BE2C (cell line): ENCODE measurements at regions not wholly inside any gene's neighbourhood (a gene's known extent, or its start where the extent isn't known, plus 50 kb on each side); places are given as distances from the start of the nearest gene placed in this dataset.

Experiments
- DNase-seq: peaks from one replicate; pipeline ENCODE4 v3.0.0-alpha.2; 2020
- H3K27me3 ChIP-seq: fragments of 250-450 bp; sonication (Bioruptor Pico); 2 replicates; pipeline ENCODE4 v1.5.1; 2020; ENCODE audit warnings: mild to moderate bottlenecking
- H3K36me3 ChIP-seq: fragments of 250-450 bp; sonication (Bioruptor Pico); 2 replicates; pipeline ENCODE4 v1.5.1; 2020; ENCODE audit warnings: mild to moderate bottlenecking
- H3K4me1 ChIP-seq: fragments of 250-450 bp; sonication (Bioruptor Pico); 2 replicates; pipeline ENCODE4 v1.5.1; 2020
- H3K4me3 ChIP-seq: 2 replicates; pipeline ENCODE4 v1.5.1; 2011; ENCODE audit warnings: low read depth, low read length
- H3K9me3 ChIP-seq: fragments of 250-450 bp; sonication (Bioruptor Pico); 2 replicates; pipeline ENCODE4 v1.5.1; 2020
- CTCF ChIP-seq: IDR thresholded peaks from 2 replicates; pipeline ENCODE4 v1.5.1; 2012; ENCODE audit warnings: mild to moderate bottlenecking, low read depth, low read length

- Histone ChIP-seq H3K9me3 (peaks cover 2% of the 10 kb centered on the region; the same call in 1 of the 2 replicates), H3K4me1 (no peaks in the 10 kb centered on the region), H3K4me3 (no peak overlapping the region), H3K36me3 (no peaks in the 10 kb centered on the region), H3K27me3 (no peaks in the 10 kb centered on the region)
- no peak for DNase-seq
- no peak for TF ChIP-seq CTCF
These were observed 654.2 kb downstream of the UQCRFS1 start for GRCh38 chr19:28558783-28559182.

- no peak overlapping the region for H3K4me3 ChIP-seq
- no peaks in the 10 kb centered on the region for H3K36me3 ChIP-seq
- H3K9me3 ChIP-seq: peaks cover 2% of the 10 kb centered on the region; the same call in 1 of the 2 replicates
- H3K27me3 ChIP-seq: no peaks in the 10 kb centered on the region
- no peak for TF ChIP-seq CTCF
- DNase-seq: no peak
- no peaks in the 10 kb centered on the region for H3K4me1 ChIP-seq
These were observed 656.6 kb downstream of the UQCRFS1 start for GRCh38 chr19:28556371-28556770.

GRCh38 chr19:28555317-28555716 lies 657.6 kb downstream of the UQCRFS1 start:
- Histone ChIP-seq H3K4me3 (no peak overlapping the region), H3K27me3 (no peaks in the 10 kb centered on the region), H3K4me1 (no peaks in the 10 kb centered on the region), H3K36me3 (no peaks in the 10 kb centered on the region), H3K9me3 (peaks cover 2% of the 10 kb centered on the region; the same call in 1 of the 2 replicates)
- TF ChIP-seq CTCF: no peak
- DNase-seq: no peak

- peaks cover 2% of the 10 kb centered on the region; the same call in 1 of the 2 replicates for H3K9me3 ChIP-seq
- no peaks in the 10 kb centered on the region for H3K36me3 ChIP-seq
- no peak for DNase-seq
- no peak overlapping the region for H3K4me3 ChIP-seq
- no peaks in the 10 kb centered on the region for H3K4me1 ChIP-seq
- no peaks in the 10 kb centered on the region for H3K27me3 ChIP-seq
- TF ChIP-seq CTCF: no peak
These were observed 658.4 kb downstream of the UQCRFS1 start for GRCh38 chr19:28554321-28555091.

- Histone ChIP-seq H3K36me3 (no peaks in the 10 kb centered on the region), H3K4me1 (no peaks in the 10 kb centered on the region), H3K9me3 (peaks cover 2% of the 10 kb centered on the region; the same call in 1 of the 2 replicates), H3K27me3 (no peaks in the 10 kb centered on the region), H3K4me3 (no peak overlapping the region)
- TF ChIP-seq CTCF: no peak
- DNase-seq: no peak
These were observed 659.2 kb downstream of the UQCRFS1 start for GRCh38 chr19:28553764-28554163.

- Histone ChIP-seq H3K4me1 (no peaks in the 10 kb centered on the region), H3K4me3 (no peak overlapping the region), H3K36me3 (no peaks in the 10 kb centered on the region), H3K27me3 (no peaks in the 10 kb centered on the region), H3K9me3 (peaks cover 2% of the 10 kb centered on the region; the same call in 1 of the 2 replicates)
- DNase-seq: no peak
- no peak for TF ChIP-seq CTCF
These were observed 659.9 kb downstream of the UQCRFS1 start for GRCh38 chr19:28553005-28553404.
